ENCODE measurements at regions not wholly inside any gene's neighbourhood (a gene's known extent, or its start where the extent isn't known, plus 50 kb on each side); places are given as distances from the start of the nearest gene placed in this dataset.

GRCh38 chr12:82620917-82621316, 65.8 kb upstream of the TMTC2 start:
- TF ChIP-seq, protein P1, sequence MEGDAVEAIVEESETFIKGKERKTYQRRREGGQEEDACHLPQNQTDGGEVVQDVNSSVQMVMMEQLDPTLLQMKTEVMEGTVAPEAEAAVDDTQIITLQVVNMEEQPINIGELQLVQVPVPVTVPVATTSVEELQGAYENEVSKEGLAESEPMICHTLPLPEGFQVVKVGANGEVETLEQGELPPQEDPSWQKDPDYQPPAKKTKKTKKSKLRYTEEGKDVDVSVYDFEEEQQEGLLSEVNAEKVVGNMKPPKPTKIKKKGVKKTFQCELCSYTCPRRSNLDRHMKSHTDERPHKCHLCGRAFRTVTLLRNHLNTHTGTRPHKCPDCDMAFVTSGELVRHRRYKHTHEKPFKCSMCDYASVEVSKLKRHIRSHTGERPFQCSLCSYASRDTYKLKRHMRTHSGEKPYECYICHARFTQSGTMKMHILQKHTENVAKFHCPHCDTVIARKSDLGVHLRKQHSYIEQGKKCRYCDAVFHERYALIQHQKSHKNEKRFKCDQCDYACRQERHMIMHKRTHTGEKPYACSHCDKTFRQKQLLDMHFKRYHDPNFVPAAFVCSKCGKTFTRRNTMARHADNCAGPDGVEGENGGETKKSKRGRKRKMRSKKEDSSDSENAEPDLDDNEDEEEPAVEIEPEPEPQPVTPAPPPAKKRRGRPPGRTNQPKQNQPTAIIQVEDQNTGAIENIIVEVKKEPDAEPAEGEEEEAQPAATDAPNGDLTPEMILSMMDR (IDR thresholded peaks at IDR 0.05; ENCODE audit: insufficient read depth, low read depth, low read length) = no peak
- no peak for TF ChIP-seq EZH2 (IDR thresholded peaks at IDR 0.05; ENCODE audit: insufficient read depth, low read length)

All from astrocyte (in vitro differentiated cells and primary cell).